ENCODE measurements at regions not wholly inside any gene's neighbourhood (a gene's known extent, or its start where the extent isn't known, plus 50 kb on each side); places are given as distances from the start of the nearest gene placed in this dataset.

DNA sequence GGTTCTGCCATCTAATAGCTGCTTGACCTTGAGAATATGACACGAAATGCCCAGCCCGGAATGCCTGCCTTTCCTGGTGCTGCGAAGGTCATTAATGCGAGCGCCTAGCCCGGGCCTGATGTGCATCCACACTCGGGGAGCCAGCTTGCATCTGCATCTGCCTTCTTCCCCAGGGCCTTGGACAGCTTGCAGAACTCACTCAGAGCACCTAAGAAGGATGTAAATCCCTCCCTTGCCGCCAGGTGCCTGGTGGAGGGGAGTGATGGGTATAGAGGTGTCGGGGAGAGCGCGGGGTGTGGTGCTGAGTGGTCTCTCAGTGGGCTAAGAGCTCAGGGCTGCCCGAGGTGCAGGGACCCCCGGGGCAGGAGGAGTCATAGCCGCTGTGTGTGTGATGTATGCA is 127.2 kb downstream of the MRPL36 start:
- Histone ChIP-seq H3K4me2 (ENCODE audit: low read depth, low read length) (no peak overlapping the region), H3K4me1 (ENCODE audit: low read length) (no peaks in the 10 kb centered on the region), H3K79me2 (ENCODE audit: low read length) (no peaks in the 10 kb centered on the region), H4K20me1 (ENCODE audit: insufficient read depth, low read length) (no peaks in the 10 kb centered on the region), H3K9me3 (replicated peaks; ENCODE audit: insufficient read depth, low read length) (no peaks in the 10 kb centered on the region), H3K4me3 (ENCODE audit: low read length) (no peak overlapping the region), H3K9me2 (replicated peaks; ENCODE audit: insufficient read depth, low read length) (no peaks in the 10 kb centered on the region), H2AFZ (ENCODE audit: low read length) (no peak overlapping the region), H3K27me3 (replicated peaks; ENCODE audit: insufficient read depth, low read length) (peaks cover 38% of the 10 kb centered on the region), H3F3A (ENCODE audit: insufficient read depth, low read length) (no peaks in the 10 kb centered on the region), H3K27ac (ENCODE audit: low read length) (no peak overlapping the region), H3K36me3 (replicated peaks; ENCODE audit: insufficient read depth, low read length) (no peaks in the 10 kb centered on the region), H3K9ac (ENCODE audit: low read length) (no peak overlapping the region)
- DNase-seq: no peak
- TF ChIP-seq EZH2 (optimal IDR thresholded peaks at IDR 0.05; ENCODE audit: low read depth, low read length): no peak
- no peak for TF ChIP-seq CTCF (IDR thresholded peaks at IDR 0.05; ENCODE audit: low read length)
- no peak for TF ChIP-seq EZH2phosphoT487 (IDR thresholded peaks at IDR 0.05; ENCODE audit: low read length)

GRCh38 chr5:1671351-1671750 is 128.3 kb downstream of the MRPL36 start:
- TF ChIP-seq EZH2 (optimal IDR thresholded peaks at IDR 0.05; ENCODE audit: low read depth, low read length) (no peak), CTCF (IDR thresholded peaks at IDR 0.05; ENCODE audit: low read length) (no peak), EZH2phosphoT487 (IDR thresholded peaks at IDR 0.05; ENCODE audit: low read length) (no peak)
- no peak overlapping the region for H2AFZ ChIP-seq (ENCODE audit: low read length)
- H3K4me3 ChIP-seq (ENCODE audit: low read length): no peak overlapping the region
- no peak overlapping the region for H3K27ac ChIP-seq (ENCODE audit: low read length)
- H3F3A ChIP-seq (ENCODE audit: insufficient read depth, low read length): no peaks in the 10 kb centered on the region
- H4K20me1 ChIP-seq (ENCODE audit: insufficient read depth, low read length): no peaks in the 10 kb centered on the region
- no peak overlapping the region for H3K4me2 ChIP-seq (ENCODE audit: low read depth, low read length)
- no peaks in the 10 kb centered on the region for H3K9me3 ChIP-seq (replicated peaks; ENCODE audit: insufficient read depth, low read length)
- H3K79me2 ChIP-seq (ENCODE audit: low read length): no peaks in the 10 kb centered on the region
- peaks cover 44% of the 10 kb centered on the region for H3K27me3 ChIP-seq (replicated peaks; ENCODE audit: insufficient read depth, low read length)
- peaks cover 3% of the 10 kb centered on the region; the same call in 1 of the 2 replicates for H3K4me1 ChIP-seq (ENCODE audit: low read length)
- no peak overlapping the region for H3K9ac ChIP-seq (ENCODE audit: low read length)
- no peaks in the 10 kb centered on the region for H3K9me2 ChIP-seq (replicated peaks; ENCODE audit: insufficient read depth, low read length)
- no peak for DNase-seq
- H3K36me3 ChIP-seq (replicated peaks; ENCODE audit: insufficient read depth, low read length): no peaks in the 10 kb centered on the region

GRCh38 chr5:1670351-1670750 is 129.3 kb downstream of the MRPL36 start:
- Histone ChIP-seq H3K27me3 (replicated peaks; ENCODE audit: insufficient read depth, low read length) (peaks cover 54% of the 10 kb centered on the region), H3K4me2 (ENCODE audit: low read depth, low read length) (no peak overlapping the region), H3K4me3 (ENCODE audit: low read length) (no peak overlapping the region)

More at GRCh38 chr5:1670351-1670750, 129.3 kb downstream of the MRPL36 start:
- Histone ChIP-seq H2AFZ (ENCODE audit: low read length) (no peak overlapping the region), H3K79me2 (ENCODE audit: low read length) (no peaks in the 10 kb centered on the region), H3K9me3 (replicated peaks; ENCODE audit: insufficient read depth, low read length) (no peaks in the 10 kb centered on the region), H4K20me1 (ENCODE audit: insufficient read depth, low read length) (no peaks in the 10 kb centered on the region), H3K4me1 (ENCODE audit: low read length) (peaks cover 3% of the 10 kb centered on the region; the same call in 1 of the 2 replicates), H3K9me2 (replicated peaks; ENCODE audit: insufficient read depth, low read length) (no peaks in the 10 kb centered on the region), H3F3A (ENCODE audit: insufficient read depth, low read length) (no peaks in the 10 kb centered on the region), H3K27ac (ENCODE audit: low read length) (no peak overlapping the region), H3K36me3 (replicated peaks; ENCODE audit: insufficient read depth, low read length) (no peaks in the 10 kb centered on the region), H3K9ac (ENCODE audit: low read length) (no peak overlapping the region)
- no peak for DNase-seq
- no peak for TF ChIP-seq CTCF (IDR thresholded peaks at IDR 0.05; ENCODE audit: low read length)
- no peak for TF ChIP-seq EZH2phosphoT487 (IDR thresholded peaks at IDR 0.05; ENCODE audit: low read length)
- no peak for TF ChIP-seq EZH2 (optimal IDR thresholded peaks at IDR 0.05; ENCODE audit: low read depth, low read length)
